OCI-LY7 (cell line): ENCODE measurements at regions not wholly inside any gene's neighbourhood (a gene's known extent, or its start where the extent isn't known, plus 50 kb on each side); places are given as distances from the start of the nearest gene placed in this dataset. TPM values are rescaled to one million over a fixed set of nuclear protein-coding genes. Genes with fewer than 3 reads are reported as not detected.

Source experiments
- BruUV-seq: library from RNA; stranded (reverse); fragments of 400-500 nt; replicated peaks from 2 replicates; lab custom pipeline; 2021; lab: Mats Ljungman, UMichigan
- CTCF ChIA-PET: fragments of 300-600 bp; sonication (Branson Sonifier 250); formaldehyde crosslinking; loops from one replicate; lab custom pipeline; 2022; ENCODE audit warnings: antibody characterized with exemption; ENCODE audit not compliant: unreplicated experiment; lab: Charles Lee
- POLR2A ChIA-PET: fragments of 300-600 bp; sonication (Branson Sonifier 250); formaldehyde crosslinking; loops from one replicate; lab custom pipeline; 2022; ENCODE audit warnings: antibody characterized with exemption; lab: Charles Lee
- DNase-seq: peaks from one replicate; pipeline ENCODE4 v3.0.0-alpha.2; 2015; ENCODE audit warnings: low spot score
- H2AFZ ChIP-seq: fragments of 200-600 bp; sonication (generic), shearing (Covaris generic); 2 replicates; pipeline ENCODE4 v1.6.1; 2014; ENCODE audit warnings: mild to moderate bottlenecking, antibody characterized with exemption, low read length, moderate library complexity
- H3K27ac ChIP-seq: fragments of 200-600 bp; sonication (generic); 2 replicates; pipeline ENCODE4 v1.5.1; 2014; ENCODE audit warnings: mixed run types, low read depth, mild to moderate bottlenecking, moderate library complexity, low read length, inconsistent platforms; ENCODE audit not compliant: poor library complexity, severe bottlenecking
- H3K36me3 ChIP-seq: fragments of 200-600 bp; sonication (generic); 2 replicates; pipeline ENCODE4 v1.6.1; 2014; ENCODE audit warnings: mild to moderate bottlenecking, antibody characterized with exemption, low read length, moderate library complexity, mixed read lengths; ENCODE audit not compliant: insufficient read depth
- H3K4me1 ChIP-seq: fragments of 200-600 bp; sonication (generic); 2 replicates; pipeline ENCODE4 v1.5.1; 2014; ENCODE audit warnings: mild to moderate bottlenecking, low read length; ENCODE audit not compliant: insufficient read depth, poor library complexity, severe bottlenecking
- H3K4me2 ChIP-seq: fragments of 200-600 bp; sonication (generic); 2 replicates; pipeline ENCODE4 v1.6.1; 2014; ENCODE audit warnings: mild to moderate bottlenecking, low read length
- H3K4me3 ChIP-seq: fragments of 200-600 bp; sonication (generic); 2 replicates; pipeline ENCODE4 v1.5.1; 2014; ENCODE audit warnings: mild to moderate bottlenecking, low read depth, low read length; ENCODE audit not compliant: poor library complexity, severe bottlenecking
- H3K79me2 ChIP-seq: fragments of 200-600 bp; sonication (generic); 2 replicates; pipeline ENCODE4 v1.6.1; 2016; ENCODE audit warnings: low read depth, mild to moderate bottlenecking, low read length, moderate library complexity, mixed read lengths; ENCODE audit not compliant: insufficient read depth
- H3K9me2 ChIP-seq: fragments of 200-600 bp; sonication (generic); 2 replicates; pipeline ENCODE4 v1.6.1; 2016; ENCODE audit warnings: mild to moderate bottlenecking, low read length, mixed read lengths; ENCODE audit not compliant: insufficient read depth
- H3K9me3 ChIP-seq: fragments of 200-600 bp; sonication (generic); 2 replicates; pipeline ENCODE4 v1.6.1; 2014; ENCODE audit warnings: mild to moderate bottlenecking, mixed run types, low read length, mixed read lengths
- H4K20me1 ChIP-seq: fragments of 200-600 bp; sonication (generic); 2 replicates; pipeline ENCODE4 v1.6.1; 2014; ENCODE audit warnings: mild to moderate bottlenecking, antibody characterized with exemption, low read length, moderate library complexity, mixed read lengths; ENCODE audit not compliant: insufficient read depth
- CTCF ChIP-seq: fragments of 200-600 bp; sonication (generic); conservative IDR thresholded peaks from 2 replicates; pipeline ENCODE4 v1.5.1; 2014; ENCODE audit warnings: mild to moderate bottlenecking, antibody characterized with exemption, low read length, moderate library complexity, mixed read lengths
- EZH2phosphoT487 ChIP-seq: fragments of 200-600 bp; sonication (generic); IDR thresholded peaks from 2 replicates; pipeline ENCODE4 v1.6.1; 2018; ENCODE audit warnings: low read depth, borderline replicate concordance, mild to moderate bottlenecking, mixed run types, antibody characterized with exemption, low read length, moderate library complexity, mixed read lengths
- intact Hi-C: fragments of 100-400 bp; cut with micrococcal nuclease; formaldehyde crosslinking; loops from one replicate; pipeline ENCODE4 v1.10.0; 2022; ENCODE audit not compliant: unreplicated experiment
- small RNA-seq: library from RNA; depleted of rRNA; stranded (forward); fragments of <200 nt; gene quantifications from one replicate; pipeline ENCODE3, GENCODE V24; 2014

GRCh38 chr5:153437251-153437650 lies 53.2 kb upstream of the GRIA1 start:
- TF ChIP-seq CTCF (no peak), EZH2phosphoT487 (no peak)

GRCh38 chr5:153439130-153439529 lies 51.3 kb upstream of the GRIA1 start:
- Histone ChIP-seq H3K36me3 (no peaks in the 10 kb centered on the region), H3K4me2 (no peak overlapping the region), H3K4me1 (no peaks in the 10 kb centered on the region), H3K4me3 (no peak overlapping the region), H3K9me2 (no peaks in the 10 kb centered on the region; the same call in 1 of the 2 replicates), H2AFZ (no peak overlapping the region), H3K9me3 (no peaks in the 10 kb centered on the region), H3K79me2 (no peaks in the 10 kb centered on the region), H3K27ac (no peak overlapping the region), H4K20me1 (no peaks in the 10 kb centered on the region)
- TF ChIP-seq EZH2phosphoT487 (no peak), CTCF (no peak)
- DNase-seq = no peak
- no TSS peak for BruUV-seq
- intact Hi-C loops = no loop called here
- CTCF ChIA-PET = no interaction called here
- POLR2A ChIA-PET = no interaction called here

More at GRCh38 chr5:153437251-153437650, 53.2 kb upstream of the GRIA1 start:
- Histone ChIP-seq H3K79me2 (no peaks in the 10 kb centered on the region), H3K9me2 (no peaks in the 10 kb centered on the region; the same call in 1 of the 2 replicates), H2AFZ (no peak overlapping the region), H4K20me1 (no peaks in the 10 kb centered on the region), H3K27ac (no peak overlapping the region), H3K4me3 (no peak overlapping the region), H3K4me1 (no peaks in the 10 kb centered on the region), H3K4me2 (no peak overlapping the region), H3K36me3 (no peaks in the 10 kb centered on the region), H3K9me3 (no peaks in the 10 kb centered on the region)
- ChIA-PET CTCF (no interaction called here), POLR2A (no interaction called here)
- intact Hi-C loops = no loop called here
- DNase-seq = no peak
- BruUV-seq = no TSS peak

Small RNA genes lying in the stretch of these regions (small RNA-seq; reads per million reads assigned to genes)
- gene AC008571.1 = not detected
